OCI-LY1 (cell line): ENCODE measurements at regions not wholly inside any gene's neighbourhood (a gene's known extent, or its start where the extent isn't known, plus 50 kb on each side); places are given as distances from the start of the nearest gene placed in this dataset.

ENCODE experiments used
- H2AFZ ChIP-seq: fragments of 200-600 bp; sonication (generic), shearing (Covaris generic); 2 replicates; pipeline ENCODE4 v1.6.0; 2014; ENCODE audit warnings: antibody characterized with exemption, mild to moderate bottlenecking, low read length
- H3F3A ChIP-seq: fragments of 200-600 bp; sonication (generic), shearing (Covaris generic); 2 replicates; pipeline ENCODE4 v1.6.0; 2014; ENCODE audit warnings: mild to moderate bottlenecking, antibody characterized with exemption, low read length, moderate library complexity; ENCODE audit not compliant: insufficient read depth
- H3K27ac ChIP-seq: fragments of 200-600 bp; sonication (generic); 2 replicates; pipeline ENCODE4 v1.5.1; 2014; ENCODE audit warnings: low read length, mixed run types, mild to moderate bottlenecking, low read depth; ENCODE audit not compliant: poor library complexity, severe bottlenecking
- H3K27me3 ChIP-seq: fragments of 200-600 bp; sonication (generic); 2 replicates; pipeline ENCODE4 v1.6.0; 2014; ENCODE audit warnings: antibody characterized with exemption, mild to moderate bottlenecking, low read length, moderate library complexity; ENCODE audit not compliant: insufficient read depth
- H3K36me3 ChIP-seq: fragments of 200-600 bp; sonication (generic); 2 replicates; pipeline ENCODE4 v1.6.1; 2014; ENCODE audit warnings: mild to moderate bottlenecking, antibody characterized with exemption, low read length, moderate library complexity, mixed read lengths; ENCODE audit not compliant: insufficient read depth
- H3K4me1 ChIP-seq: fragments of 200-600 bp; sonication (generic); 2 replicates; pipeline ENCODE4 v1.5.1; 2014; ENCODE audit warnings: mild to moderate bottlenecking, low read length, moderate library complexity; ENCODE audit not compliant: insufficient read depth, severe bottlenecking
- H3K4me2 ChIP-seq: fragments of 200-600 bp; sonication (generic), shearing (Covaris generic); 2 replicates; pipeline ENCODE4 v1.6.1; 2014; ENCODE audit warnings: low read length
- H3K4me3 ChIP-seq: fragments of 200-600 bp; sonication (generic); 2 replicates; pipeline ENCODE4 v1.5.1; 2014; ENCODE audit warnings: low read length, low read depth, mild to moderate bottlenecking, mixed read lengths; ENCODE audit not compliant: poor library complexity, severe bottlenecking
- H3K79me2 ChIP-seq: fragments of 200-600 bp; shearing (Covaris generic); 2 replicates; pipeline ENCODE4 v1.6.1; 2016; ENCODE audit warnings: mixed run types, low read length, mixed read lengths; ENCODE audit not compliant: insufficient read depth
- H3K9ac ChIP-seq: fragments of 200-600 bp; sonication (generic), shearing (Covaris generic); 2 replicates; pipeline ENCODE4 v1.6.1; 2014; ENCODE audit warnings: mild to moderate bottlenecking, low read length, mixed read lengths
- H3K9me2 ChIP-seq: fragments of 200-600 bp; sonication (generic), shearing (Covaris generic); 2 replicates; pipeline ENCODE4 v1.6.1; 2014; ENCODE audit warnings: low read depth, mild to moderate bottlenecking, low read length, mixed read lengths
- H3K9me3 ChIP-seq: fragments of 200-600 bp; shearing (Covaris generic); 2 replicates; pipeline ENCODE4 v1.6.1; 2014; ENCODE audit warnings: low read length, mixed read lengths
- H4K20me1 ChIP-seq: fragments of 200-600 bp; sonication (generic), shearing (Covaris generic); 2 replicates; pipeline ENCODE4 v1.6.0; 2016; ENCODE audit warnings: mild to moderate bottlenecking, low read length; ENCODE audit not compliant: insufficient read depth
- CTCF ChIP-seq: fragments of 200-600 bp; sonication (generic), shearing (Covaris generic); IDR thresholded peaks from 2 replicates; pipeline ENCODE4 v1.5.1; 2017; ENCODE audit warnings: mild to moderate bottlenecking, antibody characterized with exemption, low read length, moderate library complexity, mixed read lengths
- EZH2 ChIP-seq: fragments of 200-600 bp; sonication (generic), shearing (Covaris generic); IDR thresholded peaks from 2 replicates; pipeline ENCODE4 v1.8.0; 2017; ENCODE audit warnings: borderline replicate concordance, mixed run types, mild to moderate bottlenecking, antibody characterized with exemption, low read length, moderate library complexity, mixed read lengths

DNA sequence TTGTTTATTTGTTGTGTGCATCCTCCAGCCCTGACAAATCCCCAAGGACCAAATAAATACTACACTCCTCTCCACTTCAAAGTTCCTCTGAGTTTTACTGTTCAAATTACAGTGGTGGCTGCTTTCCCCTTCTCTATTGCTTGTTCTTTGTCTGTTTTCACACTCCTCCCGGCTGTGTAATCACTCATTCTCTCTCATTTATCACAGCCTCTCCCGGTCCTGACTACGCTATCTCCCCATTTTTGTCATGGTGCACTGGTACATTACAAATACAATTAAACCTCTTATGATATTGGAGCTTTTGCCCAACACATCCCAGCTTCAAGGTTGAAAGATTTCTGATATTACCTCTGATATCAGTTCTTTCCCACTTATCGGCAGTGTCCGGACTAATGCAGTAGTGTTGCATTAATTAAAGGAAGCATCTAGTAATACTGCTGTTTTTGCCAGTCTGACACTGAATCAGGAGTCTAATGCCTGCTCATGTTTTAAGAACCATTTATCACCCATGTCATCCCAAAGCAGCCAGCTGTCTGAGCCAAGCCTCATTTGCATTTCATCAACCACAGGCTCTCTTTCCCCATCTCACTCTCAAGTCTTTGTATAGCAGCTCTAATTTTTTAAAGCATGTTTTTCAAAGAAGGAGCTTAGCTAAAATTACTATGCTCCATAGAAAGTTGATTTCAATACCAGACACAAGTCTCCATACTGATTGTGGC lies 740.5 kb downstream of the ROBO2 start:
- Histone ChIP-seq H3K9me2 (no peaks in the 10 kb centered on the region), H3F3A (no peaks in the 10 kb centered on the region), H4K20me1 (no peaks in the 10 kb centered on the region), H2AFZ (no peak overlapping the region), H3K4me1 (no peaks in the 10 kb centered on the region), H3K9me3 (no peaks in the 10 kb centered on the region), H3K27me3 (no peaks in the 10 kb centered on the region), H3K4me3 (no peak overlapping the region), H3K36me3 (no peaks in the 10 kb centered on the region), H3K9ac (no peak overlapping the region), H3K79me2 (no peaks in the 10 kb centered on the region), H3K4me2 (no peak overlapping the region), H3K27ac (no peak overlapping the region)
- TF ChIP-seq EZH2 (no peak), CTCF (no peak)

- no peaks in the 10 kb centered on the region for H3K9me2 ChIP-seq
- no peak overlapping the region for H2AFZ ChIP-seq
- TF ChIP-seq CTCF: no peak
- TF ChIP-seq EZH2: no peak
- H3K4me1 ChIP-seq: no peaks in the 10 kb centered on the region
- H3K27ac ChIP-seq: no peak overlapping the region
- no peaks in the 10 kb centered on the region for H3K27me3 ChIP-seq
- H3K79me2 ChIP-seq: no peaks in the 10 kb centered on the region
- no peak overlapping the region for H3K4me3 ChIP-seq
- H3K9ac ChIP-seq: no peak overlapping the region
- no peak overlapping the region for H3K4me2 ChIP-seq
- no peaks in the 10 kb centered on the region for H3F3A ChIP-seq
- no peaks in the 10 kb centered on the region for H4K20me1 ChIP-seq
- no peaks in the 10 kb centered on the region for H3K36me3 ChIP-seq
- no peaks in the 10 kb centered on the region for H3K9me3 ChIP-seq
These were observed 746.3 kb downstream of the ROBO2 start for GRCh38 chr3:77786216-77786615.

- Histone ChIP-seq H3K4me3 (no peak overlapping the region), H4K20me1 (no peaks in the 10 kb centered on the region), H3K27ac (no peak overlapping the region), H3K79me2 (no peaks in the 10 kb centered on the region), H3K27me3 (no peaks in the 10 kb centered on the region), H3K9me2 (no peaks in the 10 kb centered on the region), H3F3A (no peaks in the 10 kb centered on the region), H3K4me2 (no peak overlapping the region), H3K9ac (no peak overlapping the region), H3K4me1 (no peaks in the 10 kb centered on the region), H3K36me3 (no peaks in the 10 kb centered on the region), H2AFZ (no peak overlapping the region), H3K9me3 (no peaks in the 10 kb centered on the region)
- no peak for TF ChIP-seq CTCF
- TF ChIP-seq EZH2: no peak
These were observed 755.1 kb downstream of the ROBO2 start for GRCh38 chr3:77795013-77795412.
